NB4 (cell line): ENCODE measurements at regions not wholly inside any gene's neighbourhood (a gene's known extent, or its start where the extent isn't known, plus 50 kb on each side); places are given as distances from the start of the nearest gene placed in this dataset.

Source experiments
- CTCF ChIP-seq: IDR thresholded peaks from one replicate; pipeline ENCODE4 v1.5.1; 2012; ENCODE audit warnings: low read depth, low read length
- MAX ChIP-seq: IDR thresholded peaks from 2 replicates; pipeline ENCODE4 v1.6.1; 2011; ENCODE audit warnings: low read depth, low read length

- no peak for TF ChIP-seq MAX
- TF ChIP-seq CTCF, result no peak
Observed at GRCh38 chr6:12426121-12426520, 136.0 kb downstream of the EDN1 start.
